Panc1 (cell line): ENCODE measurements at regions not wholly inside any gene's neighbourhood (a gene's known extent, or its start where the extent isn't known, plus 50 kb on each side); places are given as distances from the start of the nearest gene placed in this dataset.
"Not testable (repeated sequence)": the region's sequence is repeated elsewhere in the genome, so short reads cannot be mapped to it uniquely, and the experiment has no call there.

ENCODE experiments used
- CTCF ChIP-seq: fragments of 450-650 bp; IDR thresholded peaks from 2 replicates; pipeline ENCODE4 v1.5.1; 2017; ENCODE audit warnings: mild to moderate bottlenecking
- POLR2AphosphoS5 ChIP-seq: IDR thresholded peaks from 2 replicates; pipeline ENCODE4 v1.6.1; 2012; ENCODE audit warnings: mild to moderate bottlenecking, low read depth, low read length, moderate library complexity
- TCF7L2 ChIP-seq: IDR thresholded peaks from 2 replicates; pipeline ENCODE4 v1.6.1; 2011; ENCODE audit warnings: mild to moderate bottlenecking, low read depth, low read length, inconsistent platforms

GRCh38 chr14:19169561-19170362 is 202.5 kb downstream of the POTEM start:
- not testable (repeated sequence) for TF ChIP-seq POLR2AphosphoS5, TCF7L2, CTCF
